ENCODE measurements at regions not wholly inside any gene's neighbourhood (a gene's known extent, or its start where the extent isn't known, plus 50 kb on each side); places are given as distances from the start of the nearest gene placed in this dataset.

GRCh38 chr9:14439555-14439954, 125.6 kb upstream of the NFIB start:
- Histone ChIP-seq H3K36me3 (no peaks in the 10 kb centered on the region), H3K9me3 (no peaks in the 10 kb centered on the region), H3K27ac (replicated peaks in 1 of 4) (no peak overlapping the region), H3K4me1 (peaks cover 0 to 5% (median 0%) of the 10 kb centered on the region in 4 donors), H3K27me3 (no peaks in the 10 kb centered on the region), H3K4me3 (no peak overlapping the region)
- TF ChIP-seq POLR2A (IDR thresholded peaks at IDR 0.05; ENCODE audit: low read depth) = no peak
- no peak for TF ChIP-seq POLR2AphosphoS5 (IDR thresholded peaks at IDR 0.05)
- no peak for TF ChIP-seq EP300 (IDR thresholded peaks at IDR 0.05)
- no peak for TF ChIP-seq CTCF (IDR thresholded peaks at IDR 0.05)
- no peak for DNase-seq (ENCODE audit: extremely low spot score)
- WGBS = 91% methylated on average over 6 of the region's 6 CpGs
- intact Hi-C loops (cut with DNase I) = loop anchor here (5.0 to 10.0 kb wide), 2 partner anchors 1007 to 1405 kb away; no protein-coding TSS in a partner anchor

DNA sequence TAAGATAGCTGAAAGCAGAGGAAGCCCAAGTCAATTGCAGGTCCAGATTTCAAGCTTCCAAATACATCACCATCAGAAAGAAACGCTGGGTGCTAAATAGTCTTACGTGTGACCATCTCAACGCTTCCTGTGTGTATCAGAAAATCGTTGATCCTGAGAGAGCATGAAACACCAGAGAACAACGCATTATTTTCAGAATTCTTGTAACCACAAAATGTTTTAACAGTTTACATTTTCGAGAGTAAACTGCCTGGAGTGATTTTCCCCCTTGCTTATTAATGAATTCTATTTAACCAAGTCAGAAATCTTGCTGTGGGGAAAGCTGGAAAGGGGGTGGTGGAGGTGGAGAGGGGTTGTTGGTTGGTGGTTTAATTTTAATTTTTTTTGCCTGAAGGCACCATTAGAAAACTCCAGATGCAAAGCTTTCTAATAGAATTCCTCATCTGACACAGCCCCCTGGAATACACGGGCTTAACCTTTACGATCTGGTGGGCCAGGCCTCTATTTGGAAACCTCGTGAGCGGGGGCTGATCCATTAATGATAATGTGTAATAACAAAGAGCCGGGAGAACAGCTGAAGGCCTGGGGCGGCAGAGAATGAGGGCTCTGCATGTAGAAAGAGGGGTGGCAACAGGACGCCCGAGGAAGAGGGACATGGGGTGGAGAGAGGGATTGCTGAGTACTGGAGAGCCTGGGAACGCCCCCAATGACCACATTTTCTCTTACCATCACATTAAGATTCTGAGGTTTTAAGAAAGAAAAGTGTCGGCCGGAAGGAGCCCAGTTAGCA, 124.5 kb upstream of the NFIB start:
- TF ChIP-seq EP300 (IDR thresholded peaks at IDR 0.05) (no peak), CTCF (IDR thresholded peaks at IDR 0.05) (no peak), POLR2A (IDR thresholded peaks at IDR 0.05; ENCODE audit: low read depth) (no peak), POLR2AphosphoS5 (IDR thresholded peaks at IDR 0.05) (no peak)
- 89% methylated on average over 16 of the region's 17 CpGs for WGBS
- Histone ChIP-seq H3K4me3 (no peak overlapping the region), H3K36me3 (no peaks in the 10 kb centered on the region), H3K27ac (replicated peaks in 1 of 4) (no peak overlapping the region), H3K4me1 (peaks cover 3 to 9% (median 6%) of the 10 kb centered on the region in 4 donors), H3K27me3 (no peaks in the 10 kb centered on the region), H3K9me3 (no peaks in the 10 kb centered on the region)
- no peak for DNase-seq (ENCODE audit: extremely low spot score)
- intact Hi-C loops (cut with DNase I) = loop anchor here (5.0 to 10.0 kb wide), 2 partner anchors 1006 to 1404 kb away; no protein-coding TSS in a partner anchor

DNA sequence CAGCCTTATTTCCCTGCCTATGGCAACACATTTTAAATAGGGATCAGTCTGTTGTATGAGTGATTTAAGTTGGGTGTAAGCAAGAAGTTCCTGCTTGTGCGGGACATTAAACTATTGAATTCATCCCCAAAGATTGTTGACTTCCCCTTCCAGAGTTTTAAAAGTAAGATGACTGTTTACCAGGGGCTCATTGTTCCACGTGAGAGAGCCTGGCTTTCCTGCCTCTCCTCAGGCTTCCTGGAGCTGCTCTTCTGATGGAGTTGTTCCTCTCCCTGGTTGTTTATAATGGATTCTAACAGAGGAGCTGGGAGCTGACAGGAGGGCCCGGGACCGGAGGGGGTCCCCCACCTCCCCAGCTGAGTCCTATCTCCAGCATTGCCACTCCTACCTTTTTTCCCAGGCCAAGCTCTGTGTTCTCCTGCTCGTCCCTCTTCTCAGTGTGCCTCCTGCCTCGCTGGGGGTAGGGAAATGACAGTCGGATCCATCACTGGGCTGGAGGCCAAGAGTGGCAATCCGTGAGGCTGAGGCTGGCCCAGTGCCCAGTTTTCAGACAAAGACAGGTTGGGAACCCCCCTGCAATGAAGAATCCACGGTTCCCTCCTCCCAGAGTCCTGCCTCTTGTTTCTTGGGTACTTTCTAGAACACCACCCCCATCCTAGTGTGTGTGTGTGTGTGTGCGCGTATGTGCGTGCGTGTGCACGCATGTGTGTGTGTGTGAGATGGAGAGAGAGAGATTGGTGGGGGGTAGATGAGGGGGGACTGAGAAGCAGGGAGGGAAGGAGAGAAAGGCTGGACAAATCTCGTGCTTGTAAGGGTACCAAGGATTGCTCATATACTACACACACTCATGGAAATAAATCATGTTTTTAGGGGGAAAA, 123.7 kb upstream of the NFIB start:
- intact Hi-C loops (cut with DNase I) = loop anchor here (5.0 to 10.0 kb wide), 2 partner anchors 1005 to 1403 kb away; no protein-coding TSS in a partner anchor
- no peaks in the 10 kb centered on the region for H3K27me3 ChIP-seq
- H3K9me3 ChIP-seq = no peaks in the 10 kb centered on the region
- no peaks in the 10 kb centered on the region for H3K36me3 ChIP-seq
- DNase-seq (ENCODE audit: extremely low spot score) = no peak
- H3K4me3 ChIP-seq = no peak overlapping the region
- 44% methylated on average over 15 of the region's 15 CpGs for WGBS
- TF ChIP-seq POLR2A (IDR thresholded peaks at IDR 0.05; ENCODE audit: low read depth) (no peak), POLR2AphosphoS5 (IDR thresholded peaks at IDR 0.05) (no peak), CTCF (IDR thresholded peaks at IDR 0.05) (no peak), EP300 (IDR thresholded peaks at IDR 0.05) (no peak)
- peak overlapping the region in 1 of 4 donors; percentile 6 for H3K27ac ChIP-seq (replicated peaks in 1 of 4)
- peaks cover 7 to 16% (median 10%) of the 10 kb centered on the region in 4 donors for H3K4me1 ChIP-seq

DNA sequence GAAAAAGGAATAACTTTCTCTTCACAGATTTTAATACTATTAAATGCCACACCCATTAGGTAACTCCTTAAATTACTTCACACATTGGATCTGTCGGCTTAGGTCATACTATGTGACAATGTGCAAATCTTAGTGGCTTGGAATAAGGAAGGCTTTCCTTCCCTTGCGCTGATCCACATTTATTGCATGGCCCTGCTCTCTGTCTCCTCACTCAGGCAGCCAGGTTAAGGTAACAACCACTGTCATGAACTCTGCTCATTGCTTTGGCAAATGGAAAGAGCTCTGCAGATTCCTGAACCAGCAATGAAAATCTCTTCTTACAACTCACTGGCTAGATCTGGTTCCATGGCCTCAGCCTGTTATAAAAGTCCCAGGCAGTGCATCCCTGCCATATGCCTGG, 121.9 kb upstream of the NFIB start:
- H3K9me3 ChIP-seq = no peaks in the 10 kb centered on the region
- H3K4me3 ChIP-seq = no peak overlapping the region
- intact Hi-C loops (cut with DNase I) = loop anchor here (5.0 to 10.0 kb wide), 2 partner anchors 1004 to 1401 kb away; no protein-coding TSS in a partner anchor
- TF ChIP-seq POLR2AphosphoS5 (IDR thresholded peaks at IDR 0.05) (no peak), POLR2A (IDR thresholded peaks at IDR 0.05; ENCODE audit: low read depth) (no peak)
- H3K4me1 ChIP-seq = peaks cover 7 to 16% (median 10%) of the 10 kb centered on the region in 4 donors
- no peak overlapping the region for H3K27ac ChIP-seq (replicated peaks in 1 of 4)
- H3K27me3 ChIP-seq = no peaks in the 10 kb centered on the region
- DNase-seq (ENCODE audit: extremely low spot score) = no peak
- no peaks in the 10 kb centered on the region for H3K36me3 ChIP-seq
- 87% methylated on average over 2 of the region's 2 CpGs for WGBS
